ENCODE measurements at regions not wholly inside any gene's neighbourhood (a gene's known extent, or its start where the extent isn't known, plus 50 kb on each side); places are given as distances from the start of the nearest gene placed in this dataset.

DNA sequence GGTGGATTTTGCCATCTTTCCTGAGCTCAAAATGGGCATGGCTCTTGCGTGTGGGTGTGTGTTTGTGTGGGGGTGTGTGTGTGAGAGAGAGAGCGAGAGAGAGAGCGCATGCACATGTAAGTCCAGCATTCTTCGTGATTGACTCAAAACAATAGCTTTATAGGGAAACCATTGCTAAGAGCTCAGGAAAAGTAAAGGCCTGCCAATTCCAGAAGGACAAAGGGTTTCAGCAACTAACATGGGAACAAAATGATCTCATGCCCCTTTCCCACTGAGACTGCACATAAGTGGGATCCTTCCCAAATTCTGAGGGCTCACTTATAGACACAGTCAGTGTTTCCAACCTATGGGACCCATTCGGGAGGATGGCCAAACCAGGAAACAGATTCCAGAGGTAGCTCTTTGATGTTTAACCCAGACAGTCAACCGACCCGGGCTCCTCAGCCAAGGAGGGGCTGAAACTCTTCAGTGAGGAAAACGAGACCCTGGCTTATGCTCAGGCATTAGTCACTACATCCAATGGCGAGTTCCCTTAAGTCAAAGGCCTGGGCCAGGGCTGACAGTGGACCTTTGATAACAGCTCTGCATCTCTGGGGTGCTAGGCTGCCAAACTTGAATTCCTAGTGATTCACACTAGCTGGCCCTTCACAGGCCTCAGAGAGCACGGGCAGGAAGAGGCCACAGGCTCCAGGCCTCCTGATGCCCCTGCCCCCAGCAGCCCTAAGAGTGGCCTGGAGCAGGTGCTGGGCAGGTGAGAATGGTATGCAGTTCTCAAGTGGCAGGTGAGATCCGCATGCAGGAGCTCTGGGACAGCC lies 305.0 kb upstream of the C2CD4B start:
- no peak for DNase-seq
- Mint-ChIP-seq H3K4me3 (no peak overlapping the region), H3K27ac (no peak overlapping the region), H3K9me3 (no peaks in the 10 kb centered on the region), H3K36me3 (ENCODE audit: low read depth) (no peaks in the 10 kb centered on the region), H3K4me1 (ENCODE audit: low read depth) (no peaks in the 10 kb centered on the region), H3K27me3 (peaks cover 10% of the 10 kb centered on the region)

DNA sequence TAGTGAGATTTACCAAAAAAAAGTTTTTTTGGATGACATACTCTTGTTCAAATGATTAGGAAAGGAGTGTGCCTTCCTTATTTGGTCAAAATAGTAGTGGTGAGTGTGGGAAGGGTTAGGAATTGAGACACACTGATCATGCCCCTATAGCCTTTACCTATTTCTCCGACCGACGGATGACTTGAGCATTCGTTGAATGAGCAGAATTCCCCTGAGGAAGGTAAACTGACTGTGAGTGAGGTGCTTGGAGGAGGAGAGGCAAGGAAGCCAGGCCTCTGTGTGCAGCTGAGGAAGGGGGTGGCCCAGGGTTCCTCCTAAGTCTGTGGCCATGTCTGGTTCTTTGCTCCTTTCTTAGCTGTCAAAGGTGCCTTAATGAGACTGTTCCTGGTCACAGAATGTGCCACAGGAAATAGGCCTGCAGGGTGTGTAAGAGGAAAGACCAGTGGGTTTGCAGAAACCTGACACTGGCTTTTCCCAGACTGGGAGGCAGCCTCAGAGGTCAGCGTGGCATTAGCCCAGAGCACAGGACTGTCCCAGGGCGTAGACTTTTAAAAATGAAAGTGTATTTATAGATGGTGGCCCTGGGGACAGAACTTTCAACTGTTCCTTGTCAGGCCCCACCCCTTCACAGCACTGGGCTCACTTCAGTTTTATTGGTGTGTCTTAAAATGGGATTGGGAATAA lies 307.7 kb upstream of the C2CD4B start:
- no peak for DNase-seq
- Mint-ChIP-seq H3K9me3 (no peaks in the 10 kb centered on the region), H3K27me3 (no peaks in the 10 kb centered on the region), H3K4me3 (no peak overlapping the region), H3K36me3 (ENCODE audit: low read depth) (no peaks in the 10 kb centered on the region), H3K27ac (no peak overlapping the region), H3K4me1 (ENCODE audit: low read depth) (no peaks in the 10 kb centered on the region)

GRCh38 chr15:62474021-62474770 lies 309.1 kb upstream of the C2CD4B start:
- Mint-ChIP-seq H3K36me3 (ENCODE audit: low read depth) (no peaks in the 10 kb centered on the region), H3K9me3 (no peaks in the 10 kb centered on the region), H3K4me1 (ENCODE audit: low read depth) (no peaks in the 10 kb centered on the region), H3K27ac (no peak overlapping the region), H3K27me3 (no peaks in the 10 kb centered on the region), H3K4me3 (no peak overlapping the region)
- DNase-seq: no peak

DNA sequence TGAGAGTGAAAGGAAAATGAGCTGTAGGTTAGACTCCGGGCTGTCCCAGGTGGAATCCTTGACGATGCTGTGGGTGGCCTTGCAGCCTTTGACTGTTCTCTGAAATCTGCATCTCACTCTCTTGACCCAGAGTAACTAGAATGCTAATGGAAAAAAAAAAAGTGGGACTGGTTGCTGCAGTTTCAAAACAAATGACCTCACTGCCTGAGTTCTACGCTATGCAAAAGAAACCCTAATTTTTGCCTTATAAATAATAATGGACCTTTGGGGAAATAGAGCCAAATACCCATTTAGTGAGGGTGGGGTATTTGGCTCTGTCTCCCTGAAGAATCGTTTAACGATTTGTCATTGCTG lies 309.7 kb upstream of the C2CD4B start:
- no peak for DNase-seq
- no peaks in the 10 kb centered on the region for H3K36me3 Mint-ChIP-seq (ENCODE audit: low read depth)
- H3K4me1 Mint-ChIP-seq (ENCODE audit: low read depth): no peaks in the 10 kb centered on the region
- H3K4me3 Mint-ChIP-seq: no peak overlapping the region
- no peaks in the 10 kb centered on the region for H3K9me3 Mint-ChIP-seq
- no peak overlapping the region for H3K27ac Mint-ChIP-seq
- H3K27me3 Mint-ChIP-seq: no peaks in the 10 kb centered on the region

DNA sequence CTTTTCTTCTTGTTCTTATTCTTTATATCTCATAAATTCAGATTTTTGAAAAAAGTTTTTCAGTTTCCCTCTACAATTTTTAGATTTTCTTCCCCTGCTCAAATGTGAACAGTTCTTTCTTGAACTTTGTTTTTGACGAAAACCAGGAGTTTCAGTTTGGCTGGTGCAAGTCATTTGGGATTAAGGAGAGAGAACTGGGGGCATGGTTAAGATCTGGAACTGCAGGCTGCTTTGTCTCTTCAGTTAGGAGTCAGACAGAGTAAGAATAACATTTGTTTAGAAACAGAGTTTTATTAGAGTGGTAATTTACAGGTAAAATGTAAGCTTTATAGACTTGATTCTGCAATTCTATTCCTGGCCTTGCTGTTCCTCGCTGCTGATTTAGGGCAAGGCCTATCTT lies 310.5 kb upstream of the C2CD4B start:
- H3K27ac Mint-ChIP-seq: no peak overlapping the region
- H3K36me3 Mint-ChIP-seq (ENCODE audit: low read depth): no peaks in the 10 kb centered on the region
- no peaks in the 10 kb centered on the region for H3K9me3 Mint-ChIP-seq
- H3K4me3 Mint-ChIP-seq: no peak overlapping the region
- H3K4me1 Mint-ChIP-seq (ENCODE audit: low read depth): no peaks in the 10 kb centered on the region
- no peak for DNase-seq
- no peaks in the 10 kb centered on the region for H3K27me3 Mint-ChIP-seq

DNA sequence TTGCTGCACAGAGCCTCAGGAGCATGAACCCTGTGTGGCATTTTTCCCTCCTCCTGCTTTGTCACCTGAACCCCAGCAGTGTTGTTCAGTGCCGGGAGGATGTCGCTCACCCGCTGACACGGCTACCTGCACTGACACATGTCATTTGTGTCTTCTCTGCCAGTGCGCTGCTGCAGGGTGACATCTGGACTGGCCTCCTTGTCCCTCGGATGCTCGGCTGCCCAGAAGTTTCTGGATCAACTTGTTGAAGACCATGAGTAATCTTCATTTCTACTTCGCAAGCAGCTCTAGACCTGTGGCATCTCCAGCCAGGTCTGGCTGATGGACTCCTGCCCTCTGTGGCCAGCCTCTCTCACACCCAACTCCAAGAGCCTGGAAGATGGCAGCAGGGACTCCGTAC lies 311.1 kb upstream of the C2CD4B start:
- no peaks in the 10 kb centered on the region for H3K36me3 Mint-ChIP-seq (ENCODE audit: low read depth)

DNA sequence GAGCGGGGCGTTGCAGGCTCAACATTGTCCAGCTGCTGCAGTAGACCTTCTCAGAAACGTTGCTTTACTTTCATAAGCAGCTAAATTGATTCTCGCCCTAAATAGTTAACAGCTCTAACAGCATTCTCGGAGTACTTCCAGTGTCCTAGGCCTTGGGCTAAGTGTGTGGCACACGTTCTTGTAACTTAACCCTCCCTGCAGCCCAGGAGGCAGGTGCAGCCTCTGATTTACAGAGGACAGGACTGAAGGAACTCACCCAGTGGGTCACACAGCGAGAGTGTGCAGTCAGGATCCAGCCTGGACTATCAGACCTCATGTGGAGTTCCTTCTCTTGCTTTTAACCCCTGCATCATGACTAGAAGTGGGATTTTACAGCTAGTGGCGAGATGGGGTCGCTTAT lies 312.8 kb upstream of the C2CD4B start:
- Mint-ChIP-seq H3K4me1 (ENCODE audit: low read depth) (no peaks in the 10 kb centered on the region), H3K9me3 (no peaks in the 10 kb centered on the region), H3K36me3 (ENCODE audit: low read depth) (no peaks in the 10 kb centered on the region), H3K27ac (no peak overlapping the region), H3K4me3 (no peak overlapping the region), H3K27me3 (no peaks in the 10 kb centered on the region)
- DNase-seq: no peak

More for the DNA sequence above, 311.1 kb upstream of the C2CD4B start:
- Mint-ChIP-seq H3K4me3 (no peak overlapping the region), H3K4me1 (ENCODE audit: low read depth) (no peaks in the 10 kb centered on the region), H3K27me3 (no peaks in the 10 kb centered on the region), H3K27ac (no peak overlapping the region), H3K9me3 (no peaks in the 10 kb centered on the region)
- no peak for DNase-seq

GRCh38 chr15:62482785-62483429 lies 317.8 kb upstream of the C2CD4B start:
- H3K27me3 Mint-ChIP-seq: peaks cover 3% of the 10 kb centered on the region
- H3K4me3 Mint-ChIP-seq: no peak overlapping the region
- no peak overlapping the region for H3K27ac Mint-ChIP-seq
- no peaks in the 10 kb centered on the region for H3K36me3 Mint-ChIP-seq (ENCODE audit: low read depth)
- no peaks in the 10 kb centered on the region for H3K9me3 Mint-ChIP-seq
- H3K4me1 Mint-ChIP-seq (ENCODE audit: low read depth): no peaks in the 10 kb centered on the region
- DNase-seq: no peak

GRCh38 chr15:62483814-62484213 lies 318.7 kb upstream of the C2CD4B start:
- Mint-ChIP-seq H3K27me3 (peaks cover 3% of the 10 kb centered on the region), H3K4me1 (ENCODE audit: low read depth) (no peaks in the 10 kb centered on the region), H3K4me3 (no peak overlapping the region), H3K36me3 (ENCODE audit: low read depth) (no peaks in the 10 kb centered on the region), H3K27ac (no peak overlapping the region), H3K9me3 (no peaks in the 10 kb centered on the region)
- no peak for DNase-seq

GRCh38 chr15:62485170-62485720 lies 320.2 kb upstream of the C2CD4B start:
- Mint-ChIP-seq H3K4me3 (no peak overlapping the region), H3K27me3 (peaks cover 8% of the 10 kb centered on the region)
- no peak for DNase-seq

DNA sequence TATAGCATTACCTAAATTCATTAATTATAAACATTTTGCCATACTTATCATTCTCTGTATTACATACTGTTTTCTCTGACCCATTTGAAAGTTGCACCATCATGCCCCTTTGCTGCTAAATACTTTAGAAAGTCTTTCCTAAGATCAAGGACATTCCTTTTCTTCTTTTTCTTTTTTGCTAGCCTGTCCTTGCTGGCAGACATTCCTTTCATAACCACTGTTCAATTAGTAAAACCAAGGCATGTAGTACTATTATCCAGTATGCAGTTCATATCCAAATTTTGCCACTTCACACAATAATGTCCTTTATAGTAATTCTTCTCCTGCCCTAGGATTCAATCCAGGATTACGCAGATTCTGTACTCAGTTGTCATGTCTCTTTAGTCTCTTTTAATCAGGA lies 321.0 kb upstream of the C2CD4B start:
- Mint-ChIP-seq H3K9me3 (no peaks in the 10 kb centered on the region), H3K27ac (no peak overlapping the region), H3K4me3 (no peak overlapping the region), H3K4me1 (ENCODE audit: low read depth) (no peaks in the 10 kb centered on the region), H3K27me3 (peaks cover 8% of the 10 kb centered on the region), H3K36me3 (ENCODE audit: low read depth) (no peaks in the 10 kb centered on the region)
- DNase-seq: no peak

More at GRCh38 chr15:62485170-62485720, 320.2 kb upstream of the C2CD4B start:
- no peaks in the 10 kb centered on the region for H3K4me1 Mint-ChIP-seq (ENCODE audit: low read depth)
- H3K27ac Mint-ChIP-seq: no peak overlapping the region
- no peaks in the 10 kb centered on the region for H3K9me3 Mint-ChIP-seq
- no peaks in the 10 kb centered on the region for H3K36me3 Mint-ChIP-seq (ENCODE audit: low read depth)

DNA sequence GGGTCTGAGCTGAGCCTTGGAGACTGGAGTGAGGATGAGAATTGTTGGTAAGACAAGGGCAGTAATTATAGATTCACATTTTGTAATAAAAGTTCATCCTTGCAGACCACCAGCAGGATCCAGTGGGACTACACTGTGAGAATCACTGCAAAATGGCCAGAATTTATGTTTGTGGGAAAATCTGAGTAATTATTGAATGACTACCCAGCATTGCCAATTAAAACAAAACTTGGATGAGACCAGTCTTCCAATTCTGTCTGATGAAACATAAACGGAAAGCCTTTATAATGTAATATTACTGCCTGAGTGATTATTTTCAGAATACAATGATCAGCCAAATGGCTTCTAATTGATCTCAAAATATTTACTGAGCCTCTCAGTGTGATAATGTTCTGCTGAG lies 323.3 kb upstream of the C2CD4B start:
- DNase-seq: no peak
- H3K9me3 Mint-ChIP-seq: no peaks in the 10 kb centered on the region
- no peak overlapping the region for H3K27ac Mint-ChIP-seq
- no peak overlapping the region for H3K4me3 Mint-ChIP-seq
- H3K36me3 Mint-ChIP-seq (ENCODE audit: low read depth): no peaks in the 10 kb centered on the region
- no peaks in the 10 kb centered on the region for H3K4me1 Mint-ChIP-seq (ENCODE audit: low read depth)
- peaks cover 8% of the 10 kb centered on the region for H3K27me3 Mint-ChIP-seq

DNA sequence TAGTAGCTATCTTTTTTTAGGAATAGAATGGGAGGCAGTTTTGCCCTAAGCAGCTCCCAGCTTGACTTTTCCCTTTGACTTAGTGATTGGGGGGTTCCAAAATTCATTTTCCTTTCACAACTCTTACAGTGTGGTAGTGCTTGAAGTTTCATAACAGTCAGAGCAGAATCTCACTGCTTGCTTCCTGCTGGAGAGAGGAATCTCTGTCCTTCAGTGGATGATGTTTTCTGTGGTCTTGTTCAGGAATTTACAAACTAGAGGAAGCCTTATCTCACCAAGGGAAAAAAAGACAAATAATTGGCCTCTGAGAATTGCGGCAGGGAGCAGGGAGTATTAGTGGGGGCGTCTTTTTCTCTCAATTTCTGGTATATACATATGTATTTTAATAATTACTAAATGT lies 326.6 kb upstream of the C2CD4B start:
- DNase-seq: no peak
- Mint-ChIP-seq H3K36me3 (ENCODE audit: low read depth) (no peaks in the 10 kb centered on the region), H3K27ac (no peak overlapping the region), H3K4me3 (no peak overlapping the region), H3K9me3 (no peaks in the 10 kb centered on the region), H3K4me1 (ENCODE audit: low read depth) (no peaks in the 10 kb centered on the region), H3K27me3 (peaks cover 5% of the 10 kb centered on the region)

- Mint-ChIP-seq H3K4me1 (ENCODE audit: low read depth) (no peaks in the 10 kb centered on the region), H3K27ac (no peak overlapping the region), H3K36me3 (ENCODE audit: low read depth) (no peaks in the 10 kb centered on the region)
Measured at GRCh38 chr15:62492900-62493299, 327.8 kb upstream of the C2CD4B start.

More at GRCh38 chr15:62492900-62493299, 327.8 kb upstream of the C2CD4B start:
- Mint-ChIP-seq H3K4me3 (no peak overlapping the region), H3K27me3 (peaks cover 5% of the 10 kb centered on the region), H3K9me3 (no peaks in the 10 kb centered on the region)
- DNase-seq: no peak

Data from activated T-cell treated with anti-CD3 and anti-CD28 coated beads, Interleukin-2, amount 50 U/mL, for 24 hours (primary cell).